ENCODE measurements at regions not wholly inside any gene's neighbourhood (a gene's known extent, or its start where the extent isn't known, plus 50 kb on each side); places are given as distances from the start of the nearest gene placed in this dataset.

GRCh38 chr5:160960592-160960991 lies 108.6 kb upstream of the ATP10B start:
- no peak for TF ChIP-seq CTCF (IDR thresholded peaks at IDR 0.05)
- TF ChIP-seq POLR2A (IDR thresholded peaks at IDR 0.05): no peak

All from right lobe of liver (tissue), 4 donors.